ENCODE measurements at regions not wholly inside any gene's neighbourhood (a gene's known extent, or its start where the extent isn't known, plus 50 kb on each side); places are given as distances from the start of the nearest gene placed in this dataset.

DNA sequence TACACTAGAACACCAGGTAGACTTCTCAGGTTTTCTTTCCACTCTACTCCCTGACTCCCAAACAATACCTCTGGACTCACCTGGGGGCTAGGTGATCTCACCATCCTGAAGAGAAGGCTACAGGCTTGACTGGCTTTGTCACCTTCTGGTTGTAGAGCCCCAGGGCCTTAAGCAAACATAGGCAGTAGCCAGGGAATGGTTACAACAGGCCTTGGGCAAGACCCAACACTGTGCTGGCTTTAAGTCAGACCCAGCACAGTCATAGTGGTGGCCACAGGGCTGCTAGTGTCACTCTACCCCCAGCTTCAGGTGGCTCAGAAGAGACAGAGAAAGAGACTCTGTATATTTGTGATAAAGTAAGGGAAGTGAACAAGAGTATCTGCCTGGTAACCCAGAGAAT lies 118.1 kb upstream of the EMCN start:
- no peak for TF ChIP-seq POLR2A (IDR thresholded peaks at IDR 0.05)
- no peak for TF ChIP-seq EP300 (IDR thresholded peaks at IDR 0.05)

Measured in sigmoid colon (tissue), 4 donors.